ENCODE measurements at regions not wholly inside any gene's neighbourhood (a gene's known extent, or its start where the extent isn't known, plus 50 kb on each side); places are given as distances from the start of the nearest gene placed in this dataset.

GRCh38 chr9:78973907-78974306 lies 597.9 kb upstream of the TLE4 start:
- TF ChIP-seq POLR2A (IDR thresholded peaks at IDR 0.05), result no peak
- no peak for TF ChIP-seq CTCF (IDR thresholded peaks at IDR 0.05)
